ENCODE measurements at regions not wholly inside any gene's neighbourhood (a gene's known extent, or its start where the extent isn't known, plus 50 kb on each side); places are given as distances from the start of the nearest gene placed in this dataset.

GRCh38 chr9:12958279-12958678 is 183.5 kb downstream of the LURAP1L start:
- TF ChIP-seq EZH2 (IDR thresholded peaks at IDR 0.05) (no peak), CTCF (IDR thresholded peaks at IDR 0.05) (no peak)
